ENCODE measurements at regions not wholly inside any gene's neighbourhood (a gene's known extent, or its start where the extent isn't known, plus 50 kb on each side); places are given as distances from the start of the nearest gene placed in this dataset.

GRCh38 chr9:71302776-71303175 is 181.4 kb upstream of the TRPM3 start:
- TF ChIP-seq POLR2AphosphoS5 (IDR thresholded peaks at IDR 0.05; ENCODE audit: low read depth, low read length) (no peak), TAF1 (IDR thresholded peaks at IDR 0.05; ENCODE audit: low read depth, low read length) (no peak)

All from GM12891 (cell line).